Stimulated activated CD8-positive, alpha-beta memory T cell treated with anti-CD3 and anti-CD28 coated beads, Interleukin-7, amount 100 ng/mL, for 24 hours (primary cell): ENCODE measurements at regions not wholly inside any gene's neighbourhood (a gene's known extent, or its start where the extent isn't known, plus 50 kb on each side); places are given as distances from the start of the nearest gene placed in this dataset.
"Not testable (repeated sequence)": the region's sequence is repeated elsewhere in the genome, so short reads cannot be mapped to it uniquely, and the experiment has no call there.

Experiments used
- DNase-seq: peaks from one replicate; pipeline ENCODE4 v3.0.0-alpha.2; 2020; ENCODE audit warnings: low read depth

- DNase-seq, result no peak
Measured at GRCh38 chr5:99059685-99060084, 130.9 kb upstream of the CHD1 start.

- DNase-seq, result no peak
Measured at GRCh38 chr5:99058466-99058865, 129.7 kb upstream of the CHD1 start.

- DNase-seq, result no peak
Measured at GRCh38 chr5:99054972-99055371, 126.2 kb upstream of the CHD1 start.

- DNase-seq, result no peak
Measured at GRCh38 chr5:99045871-99046270, 117.1 kb upstream of the CHD1 start.

- DNase-seq, result not testable (repeated sequence)
Measured at GRCh38 chr5:99043257-99043656, 114.5 kb upstream of the CHD1 start.

- peak; percentile 13 for DNase-seq
Measured at GRCh38 chr5:99037668-99038067, 108.9 kb upstream of the CHD1 start.

GRCh38 chr5:99035942-99036341 is 107.1 kb upstream of the CHD1 start:
- DNase-seq, result no peak

- DNase-seq, result no peak
Measured at GRCh38 chr5:99034336-99034735, 105.5 kb upstream of the CHD1 start.

GRCh38 chr5:99033014-99033900 is 104.5 kb upstream of the CHD1 start:
- no peak for DNase-seq

- DNase-seq, result no peak
Measured at GRCh38 chr5:99032234-99033013, 103.6 kb upstream of the CHD1 start.

GRCh38 chr5:99030906-99031440 is 102.2 kb upstream of the CHD1 start:
- no peak for DNase-seq

- DNase-seq, result no peak
Measured at GRCh38 chr5:99029172-99029571, 100.4 kb upstream of the CHD1 start.

GRCh38 chr5:99028170-99028569 is 99.4 kb upstream of the CHD1 start:
- not testable (repeated sequence) for DNase-seq

GRCh38 chr5:99025298-99026045 is 96.7 kb upstream of the CHD1 start:
- DNase-seq, result no peak

- no peak for DNase-seq
Measured at GRCh38 chr5:99023330-99023729, 94.5 kb upstream of the CHD1 start.

GRCh38 chr5:99022250-99022649 is 93.4 kb upstream of the CHD1 start:
- no peak for DNase-seq

- no peak for DNase-seq
Measured at GRCh38 chr5:99020698-99021048, 91.9 kb upstream of the CHD1 start.

- no peak for DNase-seq
Measured at GRCh38 chr5:99019812-99020697, 91.2 kb upstream of the CHD1 start.

GRCh38 chr5:99019254-99019653 is 90.4 kb upstream of the CHD1 start:
- no peak for DNase-seq

- DNase-seq, result no peak
Measured at GRCh38 chr5:99010294-99010693, 81.5 kb upstream of the CHD1 start.

- DNase-seq, result not testable (repeated sequence)
Measured at GRCh38 chr5:99008009-99008408, 79.2 kb upstream of the CHD1 start.
